Vagina (tissue), 2 donors: ENCODE measurements at regions not wholly inside any gene's neighbourhood (a gene's known extent, or its start where the extent isn't known, plus 50 kb on each side); places are given as distances from the start of the nearest gene placed in this dataset.

Source experiments
- POLR2A ChIP-seq, 2 donors: fragments of 450-650 bp; IDR thresholded peaks; one replicate each; pipeline ENCODE4 v1.6.1; 2017; ENCODE audit warnings: antibody characterized with exemption in 2 of 2, mild to moderate bottlenecking in 2 of 2, moderate library complexity in 2 of 2
- POLR2AphosphoS5 ChIP-seq, 2 donors: sonication (generic); formaldehyde crosslinking; IDR thresholded peaks; one replicate each; pipeline ENCODE4 v1.9.0; 2017; ENCODE audit warnings: antibody characterized with exemption in 2 of 2, mild to moderate bottlenecking in 2 of 2, low read depth in 1 of 2; ENCODE audit not compliant: insufficient read depth in 1 of 2
- TF ChIP-seq, protein P1 (sequence below), 3 experiments: fragments of 450-650 bp in 2 of 3; fragments of 200-600 bp in 1 of 3; sonication (generic) in 1 of 3; IDR thresholded peaks; one replicate each; pipeline ENCODE4 v1.5.1; 2017 to 2019; ENCODE audit warnings: antibody characterized with exemption in 3 of 3, mild to moderate bottlenecking in 2 of 3, moderate library complexity in 2 of 3

DNA sequence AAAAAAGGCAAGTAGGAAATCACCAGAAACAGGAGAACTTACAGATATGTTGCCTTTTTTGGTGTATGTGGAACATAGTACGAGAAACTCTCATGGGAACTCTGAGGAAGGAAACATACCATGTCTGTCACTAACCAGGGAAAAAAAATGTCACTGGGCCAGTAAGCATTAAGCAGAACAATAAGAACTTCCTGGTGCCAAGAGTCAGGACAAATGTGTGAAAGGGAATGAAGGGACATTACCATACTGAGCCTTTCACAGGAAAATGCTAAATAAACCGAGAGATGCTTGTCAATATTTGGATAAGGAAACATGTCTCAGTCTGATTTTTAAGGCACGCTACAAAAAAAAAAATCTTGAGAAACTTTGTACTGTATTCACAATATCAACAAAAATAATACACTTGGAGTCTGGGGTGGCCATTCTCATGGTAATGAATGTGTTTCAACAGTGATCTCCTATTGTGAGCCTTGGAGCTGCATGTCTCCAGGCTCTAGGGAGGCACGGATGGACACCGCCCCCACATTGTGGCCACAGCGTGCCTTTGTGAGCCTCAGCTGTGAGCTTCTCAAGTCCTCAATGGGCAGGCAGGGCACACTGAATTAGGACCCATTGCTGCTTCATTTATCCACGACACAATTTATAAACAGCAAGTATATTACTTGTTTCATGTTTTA lies 113.0 kb upstream of the ARGLU1 start:
- TF ChIP-seq, protein P1, sequence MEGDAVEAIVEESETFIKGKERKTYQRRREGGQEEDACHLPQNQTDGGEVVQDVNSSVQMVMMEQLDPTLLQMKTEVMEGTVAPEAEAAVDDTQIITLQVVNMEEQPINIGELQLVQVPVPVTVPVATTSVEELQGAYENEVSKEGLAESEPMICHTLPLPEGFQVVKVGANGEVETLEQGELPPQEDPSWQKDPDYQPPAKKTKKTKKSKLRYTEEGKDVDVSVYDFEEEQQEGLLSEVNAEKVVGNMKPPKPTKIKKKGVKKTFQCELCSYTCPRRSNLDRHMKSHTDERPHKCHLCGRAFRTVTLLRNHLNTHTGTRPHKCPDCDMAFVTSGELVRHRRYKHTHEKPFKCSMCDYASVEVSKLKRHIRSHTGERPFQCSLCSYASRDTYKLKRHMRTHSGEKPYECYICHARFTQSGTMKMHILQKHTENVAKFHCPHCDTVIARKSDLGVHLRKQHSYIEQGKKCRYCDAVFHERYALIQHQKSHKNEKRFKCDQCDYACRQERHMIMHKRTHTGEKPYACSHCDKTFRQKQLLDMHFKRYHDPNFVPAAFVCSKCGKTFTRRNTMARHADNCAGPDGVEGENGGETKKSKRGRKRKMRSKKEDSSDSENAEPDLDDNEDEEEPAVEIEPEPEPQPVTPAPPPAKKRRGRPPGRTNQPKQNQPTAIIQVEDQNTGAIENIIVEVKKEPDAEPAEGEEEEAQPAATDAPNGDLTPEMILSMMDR (IDR thresholded peaks at IDR 0.05) = no peak
- TF ChIP-seq POLR2A (IDR thresholded peaks at IDR 0.05) (no peak), POLR2AphosphoS5 (IDR thresholded peaks at IDR 0.05; ENCODE audit: insufficient read depth in 1 of 2, low read depth in 1 of 2) (peak in 1 of 2 donors; percentile 9)
